Endothelial cell of umbilical vein (primary cell): ENCODE measurements at regions not wholly inside any gene's neighbourhood (a gene's known extent, or its start where the extent isn't known, plus 50 kb on each side); places are given as distances from the start of the nearest gene placed in this dataset.

Source experiments
- CTCF ChIP-seq, 2 donors: IDR thresholded peaks; 1 replicate in 1 of 2; 2 replicates in 1 of 2; pipeline ENCODE4 v1.5.1; 2011; ENCODE audit warnings: low read length in 2 of 2, mild to moderate bottlenecking in 2 of 2, moderate library complexity in 2 of 2, control low read depth in 1 of 2, inconsistent platforms in 1 of 2, low read depth in 1 of 2; ENCODE audit not compliant: insufficient read depth in 1 of 2; ENCODE audit errors: extremely low read depth in 1 of 2
- EZH2 ChIP-seq: IDR thresholded peaks from 2 replicates; pipeline ENCODE4 v1.6.1; 2012; ENCODE audit warnings: borderline replicate concordance, low read depth, mild to moderate bottlenecking, moderate library complexity, low read length, inconsistent platforms; ENCODE audit not compliant: severe bottlenecking
- FOS ChIP-seq: IDR thresholded peaks from 2 replicates; pipeline ENCODE4 v1.6.1; 2011; ENCODE audit warnings: mild to moderate bottlenecking, low read length, moderate library complexity, borderline replicate concordance; ENCODE audit not compliant: insufficient read depth
- GATA2 ChIP-seq: IDR thresholded peaks from 2 replicates; pipeline ENCODE4 v1.7.0; 2011; ENCODE audit warnings: low read depth, mild to moderate bottlenecking, moderate library complexity, mixed read lengths, low read length; ENCODE audit not compliant: insufficient read length, insufficient read depth
- JUN ChIP-seq: IDR thresholded peaks from 2 replicates; pipeline ENCODE4 v1.6.1; 2011; ENCODE audit warnings: borderline replicate concordance, low read depth; ENCODE audit not compliant: insufficient read length, insufficient read depth
- MAX ChIP-seq: IDR thresholded peaks from 2 replicates; pipeline ENCODE4 v1.6.1; 2011; ENCODE audit not compliant: insufficient read depth, insufficient read length
- POLR2A ChIP-seq: IDR thresholded peaks from 2 replicates; pipeline ENCODE4 v1.6.1; 2012; ENCODE audit warnings: low read depth, mild to moderate bottlenecking, control low read depth, low read length
- POLR2AphosphoS5 ChIP-seq: IDR thresholded peaks from 2 replicates; pipeline ENCODE4 v1.6.1; 2012; ENCODE audit warnings: low read depth, mild to moderate bottlenecking, control low read depth, low read length, moderate library complexity; ENCODE audit not compliant: insufficient read depth

- TF ChIP-seq CTCF (IDR thresholded peaks at IDR 0.05; ENCODE audit: extremely low read depth in 1 of 2, insufficient read depth in 1 of 2, low read depth in 1 of 2, low read length in 2 of 2) (no peak), GATA2 (no peak), EZH2 (no peak), POLR2A (no peak), POLR2AphosphoS5 (no peak), MAX (no peak), JUN (no peak), FOS (no peak)
Measured at GRCh38 chr10:64409349-64409748, 888.1 kb downstream of the REEP3 start.
